ENCODE measurements at regions not wholly inside any gene's neighbourhood (a gene's known extent, or its start where the extent isn't known, plus 50 kb on each side); places are given as distances from the start of the nearest gene placed in this dataset.

GRCh38 chr14:105864651-105865265, 338.4 kb downstream of the TMEM121 start:
- peaks cover 0 to 43% (median 36%) of the 10 kb centered on the region in 10 experiments; a peak in 14 of 20 replicates for H3K4me1 ChIP-seq
- H3K4me2 ChIP-seq, result no peak overlapping the region
- peaks cover 0 to 27% (median 5%) of the 10 kb centered on the region in 11 experiments; a peak in 9 of 22 replicates for H4K20me1 ChIP-seq
- no peak overlapping the region for H3K4me3 ChIP-seq
- peaks cover 0 to 43% (median 0%) of the 10 kb centered on the region in 11 experiments; a peak in 7 of 22 replicates for H3K27me3 ChIP-seq
- no peak overlapping the region for H3K27ac ChIP-seq
- no peak for TF ChIP-seq Cebpa-rat (IDR thresholded peaks at IDR 0.05)
- no peaks in the 10 kb centered on the region; a peak in 2 of 22 replicates for H3K9me3 ChIP-seq (replicated peaks in 1 of 11)
- H3K36me3 ChIP-seq, result peaks cover 0 to 40% (median 0%) of the 10 kb centered on the region in 11 experiments; a peak in 7 of 22 replicates
- no peak overlapping the region for H3K9ac ChIP-seq

- Histone ChIP-seq H3K36me3 (peaks cover 0 to 34% (median 0%) of the 10 kb centered on the region in 11 experiments; a peak in 7 of 22 replicates), H3K27me3 (peaks cover 0 to 37% (median 0%) of the 10 kb centered on the region in 11 experiments; a peak in 7 of 22 replicates), H3K27ac (no peak overlapping the region), H4K20me1 (peaks cover 0 to 25% (median 3%) of the 10 kb centered on the region in 11 experiments; a peak in 9 of 22 replicates), H3K4me1 (peaks cover 0 to 37% (median 34%) of the 10 kb centered on the region in 10 experiments; a peak in 14 of 20 replicates), H3K9ac (no peak overlapping the region), H3K4me2 (no peak overlapping the region), H3K9me3 (replicated peaks in 1 of 11) (no peaks in the 10 kb centered on the region; a peak in 2 of 22 replicates), H3K4me3 (no peak overlapping the region)
- no peak for TF ChIP-seq Cebpa-rat (IDR thresholded peaks at IDR 0.05)
Observed at GRCh38 chr14:105865266-105865903, 339.0 kb downstream of the TMEM121 start.

GRCh38 chr14:105865904-105866840, 339.8 kb downstream of the TMEM121 start:
- no peak overlapping the region for H3K4me2 ChIP-seq
- no peak overlapping the region for H3K4me3 ChIP-seq
- peaks cover 0 to 29% (median 0%) of the 10 kb centered on the region in 11 experiments; a peak in 7 of 22 replicates for H3K27me3 ChIP-seq
- no peak for TF ChIP-seq Cebpa-rat (IDR thresholded peaks at IDR 0.05)
- peaks cover 0 to 18% (median 0%) of the 10 kb centered on the region in 11 experiments; a peak in 6 of 22 replicates for H4K20me1 ChIP-seq
- H3K9ac ChIP-seq, result no peak overlapping the region
- H3K9me3 ChIP-seq (replicated peaks in 1 of 11), result no peaks in the 10 kb centered on the region
- no peak overlapping the region for H3K27ac ChIP-seq
- peaks cover 0 to 29% (median 27%) of the 10 kb centered on the region in 10 experiments; a peak in 13 of 20 replicates for H3K4me1 ChIP-seq
- peaks cover 0 to 26% (median 0%) of the 10 kb centered on the region in 11 experiments; a peak in 7 of 22 replicates for H3K36me3 ChIP-seq

- H3K27ac ChIP-seq, result no peak overlapping the region
Observed at GRCh38 chr14:105866841-105867321, 340.5 kb downstream of the TMEM121 start.

GRCh38 chr14:105867961-105868599, 341.7 kb downstream of the TMEM121 start:
- no peak for TF ChIP-seq Cebpa-rat (IDR thresholded peaks at IDR 0.05)
- Histone ChIP-seq H3K4me3 (no peak overlapping the region), H3K9me3 (replicated peaks in 1 of 11) (no peaks in the 10 kb centered on the region), H3K4me1 (peaks cover 0 to 10% (median 9%) of the 10 kb centered on the region in 10 experiments; a peak in 13 of 20 replicates), H3K4me2 (no peak overlapping the region), H4K20me1 (peaks cover 0 to 9% (median 0%) of the 10 kb centered on the region in 11 experiments; a peak in 5 of 22 replicates), H3K27me3 (peaks cover 0 to 10% (median 0%) of the 10 kb centered on the region in 11 experiments; a peak in 7 of 22 replicates), H3K27ac (no peak overlapping the region), H3K36me3 (peaks cover 0 to 9% (median 0%) of the 10 kb centered on the region in 11 experiments; a peak in 4 of 22 replicates), H3K9ac (no peak overlapping the region)

More at GRCh38 chr14:105866841-105867321, 340.5 kb downstream of the TMEM121 start:
- TF ChIP-seq Cebpa-rat (IDR thresholded peaks at IDR 0.05), result no peak
- Histone ChIP-seq H4K20me1 (peaks cover 0 to 16% (median 0%) of the 10 kb centered on the region in 11 experiments; a peak in 5 of 22 replicates), H3K4me2 (no peak overlapping the region), H3K4me3 (no peak overlapping the region), H3K4me1 (peaks cover 0 to 22% (median 20%) of the 10 kb centered on the region in 10 experiments; a peak in 13 of 20 replicates), H3K9me3 (replicated peaks in 1 of 11) (no peaks in the 10 kb centered on the region), H3K9ac (no peak overlapping the region), H3K36me3 (peaks cover 0 to 21% (median 0%) of the 10 kb centered on the region in 11 experiments; a peak in 5 of 22 replicates), H3K27me3 (peaks cover 0 to 22% (median 0%) of the 10 kb centered on the region in 11 experiments; a peak in 7 of 22 replicates)

DNA sequence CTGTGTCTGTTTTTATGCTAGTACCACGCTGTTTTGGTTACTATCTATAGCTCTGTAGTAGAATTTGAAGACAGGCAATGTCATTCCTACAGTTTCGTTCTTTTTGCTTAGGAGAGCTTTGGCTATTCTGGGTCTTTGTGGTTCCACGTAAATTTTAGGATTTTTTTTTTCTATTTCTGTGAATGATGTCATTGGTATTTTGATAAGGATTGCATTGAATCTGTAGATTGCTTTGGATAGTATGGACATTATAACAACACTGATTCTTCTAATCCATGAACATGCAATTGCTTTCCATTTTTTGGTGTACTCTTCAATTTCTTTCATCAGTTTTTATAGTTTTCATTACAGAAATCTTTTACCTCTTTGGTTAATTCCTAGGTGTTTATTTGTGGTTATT, 345.2 kb downstream of the TMEM121 start:
- no peak overlapping the region for H3K4me2 ChIP-seq
- no peak for TF ChIP-seq Cebpa-rat (IDR thresholded peaks at IDR 0.05)
- no peaks in the 10 kb centered on the region for H3K27me3 ChIP-seq
- H3K9me3 ChIP-seq (replicated peaks in 1 of 11), result no peaks in the 10 kb centered on the region
- no peak overlapping the region for H3K4me3 ChIP-seq
- no peaks in the 10 kb centered on the region for H4K20me1 ChIP-seq
- no peaks in the 10 kb centered on the region for H3K4me1 ChIP-seq
- no peak overlapping the region for H3K9ac ChIP-seq
- H3K27ac ChIP-seq, result no peak overlapping the region
- no peaks in the 10 kb centered on the region for H3K36me3 ChIP-seq

GRCh38 chr14:105873870-105874512, 347.6 kb downstream of the TMEM121 start:
- no peak overlapping the region for H3K27ac ChIP-seq
- H3K4me3 ChIP-seq, result no peak overlapping the region
- no peaks in the 10 kb centered on the region for H4K20me1 ChIP-seq
- no peaks in the 10 kb centered on the region for H3K27me3 ChIP-seq
- TF ChIP-seq Cebpa-rat (IDR thresholded peaks at IDR 0.05), result no peak
- H3K9ac ChIP-seq, result no peak overlapping the region
- no peaks in the 10 kb centered on the region for H3K4me1 ChIP-seq
- H3K4me2 ChIP-seq, result no peak overlapping the region
- no peaks in the 10 kb centered on the region for H3K36me3 ChIP-seq
- H3K9me3 ChIP-seq (replicated peaks in 1 of 11), result no peaks in the 10 kb centered on the region

DNA sequence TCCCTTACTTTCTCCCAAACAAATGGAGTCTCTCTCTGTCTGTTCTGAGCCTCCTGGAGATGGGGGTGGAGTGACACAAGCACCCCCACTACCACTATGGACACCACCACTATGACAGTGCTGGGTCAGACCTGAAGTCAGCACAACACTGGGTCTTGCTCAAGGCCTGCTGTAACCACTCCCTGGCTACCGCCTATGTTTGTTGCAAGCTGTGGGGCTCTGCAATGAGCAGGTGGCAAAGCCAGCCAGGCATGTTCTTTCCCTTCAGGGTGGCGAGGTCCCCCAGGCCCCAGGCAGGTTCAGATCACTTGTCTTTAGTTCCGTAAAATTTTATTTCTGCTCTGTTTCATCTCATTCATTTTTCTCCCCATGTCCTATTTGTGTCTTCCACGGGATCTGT, 349.8 kb downstream of the TMEM121 start:
- no peaks in the 10 kb centered on the region for H3K36me3 ChIP-seq
- no peak overlapping the region for H3K4me3 ChIP-seq
- no peaks in the 10 kb centered on the region for H3K9me3 ChIP-seq (replicated peaks in 1 of 11)
- no peak overlapping the region for H3K4me2 ChIP-seq
- no peaks in the 10 kb centered on the region for H3K27me3 ChIP-seq
- no peak for TF ChIP-seq Cebpa-rat (IDR thresholded peaks at IDR 0.05)
- no peaks in the 10 kb centered on the region for H4K20me1 ChIP-seq
- H3K27ac ChIP-seq, result no peak overlapping the region
- H3K9ac ChIP-seq, result no peak overlapping the region
- no peaks in the 10 kb centered on the region for H3K4me1 ChIP-seq

Measured in BLaER1 treated with 17β-estradiol and CSF1 and Interleukin-3, amounts not matched to agents 10 nM and 100 nM (cell line).